SIG-M5 treated with dmso at 0.1 percent for 504 hours (cell line): ENCODE measurements at regions not wholly inside any gene's neighbourhood (a gene's known extent, or its start where the extent isn't known, plus 50 kb on each side); places are given as distances from the start of the nearest gene placed in this dataset.

ENCODE experiments used
- DNase-seq: peaks from one replicate; lab custom pipeline; 2025; ENCODE audit not compliant: unreplicated experiment; lab: John Stamatoyannopoulos, UW

DNA sequence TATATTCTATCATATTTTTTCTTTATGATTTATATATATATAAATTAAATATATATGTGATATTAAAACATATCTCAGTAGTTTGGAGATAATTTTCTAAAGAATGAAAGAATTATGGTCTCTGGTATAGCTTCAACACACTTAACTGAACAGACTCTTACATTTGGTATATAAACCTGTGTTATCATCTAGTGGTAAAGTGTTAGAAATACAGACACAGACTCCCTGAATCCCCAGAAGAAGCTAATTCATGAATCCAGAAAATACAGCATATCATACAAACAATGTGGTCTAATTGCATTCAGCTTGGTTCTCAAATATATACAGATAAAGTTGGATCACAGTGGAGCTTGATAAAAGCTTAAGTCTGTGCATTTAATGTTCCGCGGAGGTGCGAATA lies 1100.4 kb downstream of the ROBO2 start:
- no peak for DNase-seq

DNA sequence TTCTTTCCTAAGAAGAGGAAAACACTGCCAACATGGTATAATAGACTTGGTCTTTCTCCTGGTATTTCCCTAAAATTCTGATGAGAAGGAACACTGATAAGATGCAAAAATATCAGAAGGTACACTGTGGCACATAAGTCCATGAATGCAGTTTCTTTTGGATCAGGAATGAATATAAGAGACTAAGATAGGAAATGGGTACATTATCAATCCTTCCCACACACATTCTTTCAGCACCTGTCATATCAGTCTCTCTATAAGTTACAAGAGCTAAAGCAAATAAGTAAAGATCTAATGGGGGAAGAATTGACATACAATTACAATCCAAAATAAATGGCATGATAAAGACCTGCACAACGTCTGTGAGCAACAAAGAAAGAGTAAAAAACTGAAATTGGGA lies 1101.0 kb downstream of the ROBO2 start:
- no peak for DNase-seq

DNA sequence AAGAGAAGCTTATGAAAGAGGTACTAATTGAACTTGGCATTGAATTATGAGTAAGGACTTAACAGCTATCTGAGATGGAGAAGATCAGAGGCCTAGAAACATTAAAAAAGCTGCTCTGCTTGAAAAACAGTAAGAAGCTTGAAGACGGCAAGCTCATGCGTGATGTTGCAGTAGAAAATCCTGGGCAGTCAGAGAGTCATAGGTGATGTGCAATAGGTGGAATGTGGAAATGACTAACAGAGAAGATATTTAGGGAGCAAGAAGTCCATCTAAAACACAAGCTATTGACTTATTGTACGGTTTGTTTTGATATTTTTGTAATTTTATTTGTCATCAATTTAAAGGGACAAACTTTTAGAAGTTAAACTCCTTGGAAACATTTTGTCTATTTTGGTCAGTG lies 1101.4 kb downstream of the ROBO2 start:
- DNase-seq: no peak

DNA sequence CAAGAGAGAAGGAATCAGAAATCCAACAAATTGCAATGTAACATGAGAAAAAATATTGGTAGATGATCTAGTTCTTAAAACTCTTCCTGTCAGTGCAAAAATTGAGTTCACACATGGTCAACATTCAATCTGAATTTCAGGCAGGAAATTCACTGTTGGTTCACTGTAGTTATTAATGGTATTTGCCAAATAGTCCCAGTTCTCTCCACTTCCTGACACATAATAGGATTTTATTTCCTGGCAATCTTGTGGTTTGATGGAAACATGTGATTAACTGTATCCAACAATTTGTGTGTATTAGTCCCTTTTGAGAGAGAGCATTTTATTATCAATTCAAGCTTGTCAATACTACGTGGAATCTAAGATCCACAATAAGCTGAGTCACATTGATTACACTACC lies 1103.1 kb downstream of the ROBO2 start:
- no peak for DNase-seq

DNA sequence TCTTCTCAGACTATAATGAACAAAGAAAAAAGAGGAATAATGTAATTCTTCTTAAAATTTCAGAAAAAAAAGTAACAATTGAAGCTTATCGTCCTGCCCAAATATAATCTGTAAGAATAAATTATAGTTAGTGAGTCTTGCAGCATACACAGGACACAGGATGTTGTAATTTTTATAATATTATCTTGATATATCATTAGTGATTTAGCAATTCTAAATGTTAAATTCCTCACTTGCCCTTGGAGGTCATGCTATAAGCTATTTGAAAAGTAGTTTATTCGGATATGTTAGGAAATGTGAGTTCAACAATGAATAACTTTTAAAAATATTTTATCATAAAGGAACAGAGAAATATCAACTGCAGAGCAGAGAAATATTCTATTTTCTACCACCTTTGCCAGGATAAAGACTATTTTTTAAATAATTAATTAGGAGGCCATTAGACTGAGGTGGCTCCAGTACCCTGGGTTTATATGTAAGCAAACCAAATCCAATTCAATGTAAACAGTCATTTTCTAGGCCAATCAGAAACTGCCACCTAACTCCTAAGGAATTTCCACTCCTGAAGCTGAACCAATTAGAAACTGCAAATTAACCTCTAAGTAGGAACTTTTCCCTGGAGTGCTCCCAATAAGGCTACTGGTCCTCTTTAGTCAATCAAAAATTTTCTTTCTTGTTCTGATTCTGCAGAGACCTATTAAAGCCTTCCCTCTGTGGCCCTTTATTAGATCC lies 1109.3 kb downstream of the ROBO2 start:
- DNase-seq: no peak

DNA sequence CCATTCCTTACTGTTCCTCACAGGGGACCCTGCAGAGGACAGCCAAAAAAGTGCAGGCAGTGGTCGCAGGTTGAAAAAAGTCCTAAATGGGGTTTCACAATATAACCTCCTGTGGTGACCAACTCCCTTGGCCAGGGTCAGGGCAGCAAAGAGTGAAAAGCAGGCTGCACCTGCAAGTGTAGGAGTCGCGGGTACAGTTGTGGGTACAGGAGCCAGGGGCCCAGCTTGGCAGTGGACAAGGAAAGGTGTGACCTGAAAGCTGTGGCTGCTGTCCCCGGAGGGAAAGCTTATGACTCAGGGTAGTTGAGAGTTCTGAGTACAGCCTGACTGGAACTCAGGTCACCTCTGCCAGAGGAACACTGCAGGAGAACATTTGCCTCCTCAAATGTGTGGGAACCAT lies 1114.1 kb downstream of the ROBO2 start:
- DNase-seq: no peak

DNA sequence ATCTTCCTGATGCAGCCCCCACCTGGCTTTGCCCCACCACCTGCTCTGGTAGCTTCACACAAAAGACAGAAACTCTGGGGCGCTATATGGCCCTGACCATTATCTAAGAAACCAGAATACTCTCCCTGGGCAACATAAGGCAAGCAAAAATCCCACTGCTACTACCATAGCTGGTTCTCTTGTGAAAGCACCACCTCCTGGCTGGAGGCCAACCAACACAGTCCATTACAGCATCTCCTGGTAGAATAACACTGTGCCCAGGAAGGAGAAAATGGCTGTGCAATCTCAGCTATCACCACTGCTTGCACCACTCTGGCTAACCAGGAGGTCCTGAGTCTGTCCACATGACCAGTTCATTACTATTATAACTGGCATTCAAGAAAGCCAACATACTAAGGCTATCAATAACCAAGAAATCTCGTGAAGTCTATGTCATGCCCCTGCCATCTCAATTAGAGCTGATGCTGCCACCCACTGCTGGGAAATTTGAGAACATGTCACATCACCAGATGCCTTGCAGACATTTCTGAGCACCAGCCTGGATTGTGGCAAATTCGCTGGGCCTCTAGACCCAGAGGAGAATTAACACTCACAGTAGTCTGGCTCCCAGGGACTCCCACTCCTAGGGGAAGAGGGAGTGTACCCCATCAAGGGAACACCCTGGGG lies 1114.8 kb downstream of the ROBO2 start:
- no peak for DNase-seq

DNA sequence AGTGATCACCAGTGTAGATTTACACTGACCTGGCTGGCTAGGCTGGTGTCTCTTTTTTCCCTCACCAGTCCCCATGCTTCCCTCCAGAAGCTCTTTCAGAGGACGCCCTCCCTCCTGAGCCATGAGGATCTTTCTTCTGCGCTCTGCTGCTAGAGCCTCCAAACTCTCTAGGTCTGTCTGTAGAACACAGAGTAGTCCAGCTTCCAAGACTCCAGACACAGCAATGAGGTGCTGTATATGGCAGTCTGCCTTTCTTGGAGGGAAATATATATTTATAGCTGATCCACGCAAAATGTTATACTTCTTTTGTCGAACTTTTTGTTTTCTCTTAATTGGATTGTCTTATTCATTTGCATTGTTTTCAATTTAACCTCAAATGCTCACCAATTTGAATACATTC lies 1121.8 kb downstream of the ROBO2 start:
- no peak for DNase-seq

DNA sequence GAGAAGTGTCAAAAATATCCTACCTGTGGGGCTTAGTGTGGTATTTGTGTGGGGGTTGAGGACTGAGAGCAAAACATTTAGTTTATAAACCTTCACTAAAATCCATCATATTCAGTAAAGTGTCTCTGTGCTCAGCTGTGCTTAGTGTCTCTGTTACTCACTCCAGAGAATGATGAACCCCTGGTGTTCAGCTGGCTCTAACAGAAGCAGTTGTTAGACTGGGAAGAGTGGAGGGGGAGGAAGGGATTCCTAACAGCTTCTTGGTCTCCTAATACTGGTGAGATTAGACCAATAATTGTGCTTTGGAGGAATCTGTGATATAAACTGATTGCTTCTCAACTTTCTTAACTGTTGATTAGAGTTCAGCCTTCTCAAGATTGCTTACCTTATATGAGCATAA lies 1123.5 kb downstream of the ROBO2 start:
- DNase-seq: no peak

DNA sequence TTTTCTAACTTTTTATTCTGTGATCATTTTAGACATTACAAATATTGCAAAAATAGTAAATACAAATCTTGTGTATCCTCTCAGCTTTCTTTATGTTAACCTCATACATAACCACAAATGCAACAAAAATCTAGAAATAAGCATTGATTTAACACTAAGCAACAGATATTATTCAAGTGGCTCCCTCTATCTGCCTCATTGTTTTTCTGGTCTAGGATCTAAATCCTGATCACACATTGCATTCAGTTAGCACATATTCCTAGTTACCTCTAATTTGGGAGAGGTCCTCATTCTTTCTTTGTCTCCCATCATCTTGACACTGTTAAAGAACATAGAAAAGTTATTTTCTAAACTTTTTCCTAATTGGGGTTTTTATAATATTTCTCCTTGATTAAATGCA lies 1126.0 kb downstream of the ROBO2 start:
- DNase-seq: no peak

DNA sequence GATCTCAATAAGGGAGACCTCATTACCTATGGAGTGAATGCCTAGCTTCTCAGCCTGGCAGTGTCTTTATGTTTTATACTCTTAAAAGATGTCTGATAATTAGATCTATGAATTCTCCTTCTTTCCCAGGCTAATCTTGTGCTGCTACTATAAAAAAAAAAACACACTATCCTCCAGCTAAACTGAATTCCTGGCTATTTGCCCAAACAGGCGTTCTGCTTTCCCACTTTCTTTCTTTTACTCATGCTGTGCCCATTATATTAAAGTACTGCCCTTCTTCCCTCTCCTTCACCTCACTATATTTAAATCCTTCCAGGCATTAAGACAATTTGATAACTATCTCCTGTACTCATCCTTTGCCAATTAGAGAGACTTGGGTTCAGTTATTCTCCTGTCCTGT lies 1134.9 kb downstream of the ROBO2 start:
- DNase-seq: no peak

DNA sequence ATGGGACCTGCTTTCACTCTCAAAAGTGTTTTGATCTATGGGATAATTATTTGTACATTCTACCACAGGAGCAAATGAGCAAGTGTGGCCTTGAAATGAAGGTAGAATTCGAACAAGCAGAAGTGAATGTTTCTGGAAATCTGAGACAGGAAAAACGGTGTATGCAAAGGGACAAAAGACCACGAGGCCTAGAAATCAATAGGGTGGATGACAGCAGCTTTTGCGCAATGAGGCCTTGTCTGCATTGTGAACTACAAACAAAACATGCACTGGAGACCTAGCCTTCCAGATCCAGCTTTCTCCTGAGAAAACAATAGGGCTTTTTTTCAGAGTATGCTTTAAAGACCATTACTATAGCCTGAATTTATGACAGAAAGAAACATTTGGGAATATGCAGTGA lies 1137.0 kb downstream of the ROBO2 start:
- no peak for DNase-seq

DNA sequence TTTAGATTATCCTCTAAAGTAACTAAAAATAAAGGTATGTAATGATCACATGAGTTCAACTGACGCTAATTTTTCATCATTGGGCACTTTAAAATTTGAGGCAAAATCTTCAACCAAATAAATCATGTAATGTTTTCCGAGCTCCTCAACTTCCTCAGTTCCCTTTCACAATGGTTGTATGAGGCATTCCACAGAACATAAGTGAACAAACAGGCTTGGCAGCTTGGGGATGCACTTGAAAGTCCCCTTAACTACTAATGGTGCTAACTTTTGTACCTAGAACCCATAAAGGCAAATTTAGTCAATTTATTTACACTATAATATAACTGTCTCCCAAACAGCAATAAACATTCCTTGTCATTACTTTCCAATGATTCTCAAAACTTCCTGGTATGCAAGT lies 1137.9 kb downstream of the ROBO2 start:
- DNase-seq: no peak

DNA sequence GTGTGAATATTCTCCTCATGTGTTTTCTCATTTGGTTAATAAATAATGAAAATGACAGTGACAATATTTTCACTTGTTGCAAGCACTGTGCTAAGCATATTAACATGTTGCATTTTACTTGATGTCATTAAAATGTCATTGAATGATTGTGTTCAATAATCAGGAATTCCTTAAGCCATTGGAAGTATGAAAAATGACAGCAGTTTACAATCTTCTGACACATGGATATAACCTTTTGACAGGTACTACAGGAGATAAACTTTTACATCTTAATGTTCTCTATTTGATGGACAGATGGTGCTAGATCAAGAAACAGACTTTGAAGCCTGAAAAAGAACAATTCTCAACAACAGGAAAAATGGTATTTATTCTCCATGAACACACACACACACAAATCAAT lies 1138.3 kb downstream of the ROBO2 start:
- no peak for DNase-seq

DNA sequence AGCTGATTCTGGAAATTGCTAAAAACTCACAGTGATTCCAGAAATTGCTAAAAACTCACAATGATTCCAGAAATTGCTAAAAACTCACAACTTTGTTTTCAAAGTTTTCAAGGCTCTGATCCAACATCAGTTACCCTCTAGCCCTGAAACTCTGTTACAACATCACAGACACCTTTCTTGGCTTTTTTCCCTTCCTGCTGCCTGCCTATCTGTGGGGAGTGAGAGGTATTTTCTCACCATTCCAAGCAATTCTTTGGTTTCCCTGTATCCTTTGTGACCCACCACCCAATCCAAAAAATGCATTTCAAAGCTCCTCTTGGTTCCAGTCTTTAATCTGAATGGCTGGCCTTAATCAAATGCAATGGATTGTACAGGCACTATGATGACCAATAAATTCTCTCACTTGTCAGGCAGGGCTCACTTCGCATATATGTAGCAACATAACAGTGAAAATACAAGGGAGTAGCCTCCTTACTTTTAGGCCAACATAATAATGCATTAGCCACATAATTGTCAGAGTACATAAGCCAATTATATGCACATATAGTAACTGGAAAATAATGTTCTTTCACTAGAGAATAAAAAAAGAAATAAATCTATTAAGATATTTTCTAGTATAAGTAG lies 1139.0 kb downstream of the ROBO2 start:
- DNase-seq: no peak

DNA sequence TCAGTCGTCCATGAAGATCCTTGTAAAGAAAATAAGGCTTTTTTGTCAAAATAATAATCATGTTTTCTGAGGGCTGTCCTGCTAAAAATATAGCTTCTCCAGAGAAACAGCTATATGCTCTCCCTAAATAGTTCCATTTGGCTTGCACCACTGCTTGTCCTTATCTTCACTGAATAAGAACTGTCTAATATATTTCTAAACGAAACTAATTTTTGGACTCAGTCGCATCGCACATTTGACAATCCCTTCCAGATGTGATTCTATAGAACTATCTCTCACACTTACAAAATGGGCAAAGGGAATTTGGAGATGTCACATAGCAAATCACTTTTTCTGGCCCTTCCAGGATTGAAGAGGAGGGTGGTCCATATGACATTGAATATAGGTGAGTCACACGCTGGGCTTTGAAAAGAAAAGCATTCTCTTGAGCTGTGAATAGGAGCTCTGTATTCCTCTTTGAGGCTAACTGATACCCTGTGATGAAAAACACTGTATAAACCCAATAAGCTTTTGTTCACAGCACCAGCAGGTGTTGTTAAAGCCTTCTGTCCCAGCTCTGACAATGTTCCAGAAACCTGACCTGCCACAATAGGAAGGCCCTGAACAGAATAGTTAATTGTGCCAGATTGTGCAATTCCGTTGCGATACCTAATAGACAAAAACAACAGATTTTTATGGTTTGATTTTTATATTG lies 1144.2 kb downstream of the ROBO2 start:
- no peak for DNase-seq

DNA sequence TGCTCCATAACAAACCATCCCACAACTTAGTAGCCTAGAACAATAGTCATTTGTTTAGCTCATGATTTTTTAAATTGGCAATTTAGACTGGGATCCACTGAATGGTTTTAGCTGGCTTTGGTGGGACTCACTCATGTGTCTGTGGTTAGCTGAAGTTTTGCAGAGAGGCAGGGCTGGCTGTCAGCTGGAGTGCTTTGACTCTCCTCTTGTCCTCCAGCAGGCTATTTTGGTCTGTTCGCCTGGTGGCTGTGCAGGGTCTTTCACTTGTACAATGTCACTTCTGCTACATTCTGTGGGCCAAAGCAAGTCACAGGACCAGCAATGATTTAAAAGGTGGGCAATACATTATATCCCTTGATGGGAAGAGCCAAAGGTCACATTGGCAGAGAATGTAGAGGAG lies 1146.5 kb downstream of the ROBO2 start:
- no peak for DNase-seq

DNA sequence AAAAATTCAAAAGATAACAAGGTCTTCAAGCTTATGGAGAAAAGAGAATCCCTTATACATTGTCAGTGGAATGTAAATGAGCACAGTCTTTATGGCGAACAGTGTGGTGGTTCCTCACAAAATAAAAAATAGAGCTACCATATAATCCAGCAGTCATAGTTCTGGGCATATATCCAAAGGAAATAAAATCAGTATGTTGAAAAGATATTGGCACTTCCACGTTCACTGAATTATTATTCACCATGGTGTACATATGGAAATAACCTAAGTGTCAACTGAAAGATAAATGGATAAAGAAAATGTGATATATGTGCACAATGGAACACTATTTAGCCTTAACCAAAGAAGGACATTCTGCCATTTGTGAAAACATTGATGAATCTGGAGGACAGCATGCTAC lies 1161.2 kb downstream of the ROBO2 start:
- DNase-seq: no peak

DNA sequence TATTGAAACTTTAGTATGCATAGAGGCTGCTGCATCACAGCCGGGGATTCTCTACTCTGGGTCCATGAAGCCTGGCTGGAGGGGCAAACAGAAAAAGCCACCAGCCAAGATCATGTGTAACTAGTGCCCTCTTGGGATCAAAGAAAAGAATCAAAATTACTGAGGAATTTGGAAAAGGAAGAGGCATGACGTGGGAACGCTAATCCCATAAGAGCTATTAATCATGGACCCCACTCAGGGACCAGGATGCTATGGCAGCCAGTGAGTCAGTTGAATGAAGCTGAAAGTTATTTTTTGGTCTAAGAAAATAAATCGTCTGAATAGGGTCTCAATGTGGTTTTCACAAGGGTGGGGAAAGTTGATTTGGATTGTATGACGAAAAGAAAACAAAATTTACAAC lies 1165.1 kb downstream of the ROBO2 start:
- no peak for DNase-seq

DNA sequence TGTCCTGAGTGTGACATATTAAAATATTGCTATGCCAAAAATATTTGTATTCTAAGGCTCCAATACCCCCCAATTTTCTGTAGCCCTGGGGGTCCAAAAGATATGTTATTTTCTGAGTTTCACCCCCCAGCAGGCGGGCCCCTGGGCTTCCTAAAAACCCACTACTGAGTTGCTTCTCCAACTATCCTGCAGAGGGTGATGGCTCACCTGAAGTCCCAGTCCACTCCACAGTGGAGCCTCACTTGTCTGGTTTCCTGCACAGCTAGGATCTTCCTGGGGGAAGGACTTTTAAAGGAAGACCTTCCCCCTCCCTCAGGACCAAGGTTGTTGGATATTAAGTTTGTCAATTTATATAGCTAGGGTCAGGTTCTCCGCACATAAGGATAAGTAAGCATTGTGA lies 1181.4 kb downstream of the ROBO2 start:
- DNase-seq: no peak

DNA sequence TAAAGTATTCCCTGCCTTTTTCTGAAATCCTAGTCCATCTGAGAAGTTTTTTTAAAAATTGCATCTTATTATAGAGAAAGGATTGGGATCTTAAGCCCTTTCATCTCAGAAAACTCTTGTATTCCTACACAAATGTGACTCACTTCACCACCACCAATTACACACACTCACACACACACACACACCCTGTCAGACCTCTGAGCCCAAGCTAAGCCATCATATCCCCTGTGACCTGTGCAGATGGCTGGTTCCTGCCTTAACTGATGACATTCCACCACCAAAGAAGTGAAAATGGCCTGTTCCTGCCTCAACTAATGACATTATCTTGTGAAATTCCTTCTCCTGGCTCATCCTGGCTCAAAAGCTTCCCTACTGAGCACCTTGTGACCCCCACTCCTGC lies 1181.9 kb downstream of the ROBO2 start:
- no peak for DNase-seq

DNA sequence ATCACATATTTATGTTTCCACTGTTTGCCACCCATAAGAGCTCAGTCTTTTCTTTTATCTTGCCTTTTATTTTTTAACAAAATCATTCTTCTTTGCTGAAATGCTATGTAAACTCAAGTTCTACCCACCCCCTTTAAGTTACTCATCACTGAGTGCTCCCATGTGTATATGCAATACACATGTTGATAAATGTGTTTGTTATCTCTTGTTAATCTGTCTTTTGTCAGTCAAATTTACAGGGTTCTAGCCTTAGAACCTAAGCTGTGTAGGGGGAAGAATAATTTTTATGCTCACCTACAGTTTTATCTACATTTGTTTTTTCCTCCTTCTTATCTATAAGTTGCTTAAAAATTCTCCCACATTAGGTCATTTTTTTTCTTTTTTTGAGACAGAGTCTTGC lies 1195.9 kb downstream of the ROBO2 start:
- no peak for DNase-seq
